ENCODE measurements at regions not wholly inside any gene's neighbourhood (a gene's known extent, or its start where the extent isn't known, plus 50 kb on each side); places are given as distances from the start of the nearest gene placed in this dataset.

- ATAC-seq (peak; percentile 98), DNase-seq (peak in 3 of 4 donors; percentile 21 to 60 (median 34))
- Histone ChIP-seq H3K4me1 (peaks cover 54% of the 10 kb centered on the region), H3K9me3 (no peaks in the 10 kb centered on the region), H3K27ac (peak overlapping the region; percentile 68 to 88 (median 75)), H3K27me3 (no peaks in the 10 kb centered on the region), H3K36me3 (replicated peaks in 1 of 2; ENCODE audit: insufficient read depth in 1 of 2, low read depth in 2 of 2) (no peaks in the 10 kb centered on the region), H3K4me3 (no peak overlapping the region)
- intact Hi-C loops (cut with DNase I), result no loop called here
- 6 to 9% methylated on average over 1 of the region's 1 CpG for WGBS, 2 donors
- TF ChIP-seq CTCF (IDR thresholded peaks at IDR 0.05) (no peak), POLR2A (IDR thresholded peaks at IDR 0.05) (no peak)
These were observed 736.3 kb downstream of the LTN1 start for GRCh38 chr21:28256420-28256831.

GRCh38 chr21:28253961-28254360, 738.7 kb downstream of the LTN1 start:
- TF ChIP-seq POLR2A (IDR thresholded peaks at IDR 0.05), result no peak
- no peak for TF ChIP-seq CTCF (IDR thresholded peaks at IDR 0.05)
- no peaks in the 10 kb centered on the region for H3K36me3 ChIP-seq (replicated peaks in 1 of 2; ENCODE audit: insufficient read depth in 1 of 2, low read depth in 2 of 2)
- intact Hi-C loops (cut with DNase I), result no loop called here
- H3K27me3 ChIP-seq, result no peaks in the 10 kb centered on the region
- peaks cover 56% of the 10 kb centered on the region for H3K4me1 ChIP-seq
- no peaks in the 10 kb centered on the region for H3K9me3 ChIP-seq
- WGBS, 2 donors, result 91 to 96% methylated on average over 5 of the region's 5 CpGs
- no peak for DNase-seq
- H3K4me3 ChIP-seq, result no peak overlapping the region
- ATAC-seq, result no peak
- peak overlapping the region in 1 of 4 donors; percentile 88 for H3K27ac ChIP-seq

- intact Hi-C loops (cut with DNase I), result no loop called here
- TF ChIP-seq POLR2A (IDR thresholded peaks at IDR 0.05), result no peak
- TF ChIP-seq CTCF (IDR thresholded peaks at IDR 0.05), result no peak
These were observed 739.3 kb downstream of the LTN1 start for GRCh38 chr21:28253338-28253737.

GRCh38 chr21:28252928-28253327, 739.7 kb downstream of the LTN1 start:
- no peak for ATAC-seq
- H3K4me1 ChIP-seq, result peaks cover 59% of the 10 kb centered on the region
- H3K9me3 ChIP-seq, result no peaks in the 10 kb centered on the region
- H3K27me3 ChIP-seq, result no peaks in the 10 kb centered on the region
- no peak for DNase-seq
- no peak for TF ChIP-seq POLR2A (IDR thresholded peaks at IDR 0.05)
- TF ChIP-seq CTCF (IDR thresholded peaks at IDR 0.05), result no peak
- WGBS, 2 donors, result 84 to 93% methylated on average over 2 of the region's 2 CpGs
- intact Hi-C loops (cut with DNase I), result no loop called here
- H3K4me3 ChIP-seq, result no peak overlapping the region
- H3K36me3 ChIP-seq (replicated peaks in 1 of 2; ENCODE audit: insufficient read depth in 1 of 2, low read depth in 2 of 2), result no peaks in the 10 kb centered on the region
- peak overlapping the region in 1 of 4 donors; percentile 88 for H3K27ac ChIP-seq

More at GRCh38 chr21:28253338-28253737, 739.3 kb downstream of the LTN1 start:
- Histone ChIP-seq H3K4me3 (no peak overlapping the region), H3K4me1 (peaks cover 58% of the 10 kb centered on the region), H3K36me3 (replicated peaks in 1 of 2; ENCODE audit: insufficient read depth in 1 of 2, low read depth in 2 of 2) (no peaks in the 10 kb centered on the region), H3K27ac (peak overlapping the region in 1 of 4 donors; percentile 88), H3K9me3 (no peaks in the 10 kb centered on the region), H3K27me3 (no peaks in the 10 kb centered on the region)
- ATAC-seq (no peak), DNase-seq (no peak)
- 84 to 93% methylated on average over 3 of the region's 3 CpGs for WGBS, 2 donors

GRCh38 chr21:28250946-28251345, 741.7 kb downstream of the LTN1 start:
- Histone ChIP-seq H3K27ac (no peak overlapping the region), H3K27me3 (no peaks in the 10 kb centered on the region), H3K4me3 (no peak overlapping the region), H3K36me3 (replicated peaks in 1 of 2; ENCODE audit: insufficient read depth in 1 of 2, low read depth in 2 of 2) (no peaks in the 10 kb centered on the region), H3K9me3 (no peaks in the 10 kb centered on the region), H3K4me1 (peaks cover 55% of the 10 kb centered on the region)
- TF ChIP-seq POLR2A (IDR thresholded peaks at IDR 0.05), result no peak
- no peak for TF ChIP-seq CTCF (IDR thresholded peaks at IDR 0.05)
- WGBS, 2 donors, result 91 to 95% methylated on average over 4 of the region's 4 CpGs
- intact Hi-C loops (cut with DNase I), result no loop called here
- no peak for ATAC-seq
- no peak for DNase-seq
